Activated CD8-positive, alpha-beta T cell treated with anti-CD3 and anti-CD28 coated beads for 36 hours (primary cell): ENCODE measurements at regions not wholly inside any gene's neighbourhood (a gene's known extent, or its start where the extent isn't known, plus 50 kb on each side); places are given as distances from the start of the nearest gene placed in this dataset.
"Not testable (repeated sequence)": the region's sequence is repeated elsewhere in the genome, so short reads cannot be mapped to it uniquely, and the experiment has no call there.

Experiments used
- ATAC-seq: fragments of 200-7000 bp; cut with Tn5 transposase; one replicate; pipeline ENCODE4 v1.10.0; 2021; ENCODE audit warnings: mild to moderate bottlenecking, moderate library complexity
- CTCF ChIA-PET: fragments of 350-600 bp; sonication (Branson Sonifier 250); formaldehyde crosslinking; loops from one replicate; lab custom pipeline; 2021; ENCODE audit warnings: antibody characterized with exemption; lab: Charles Lee
- POLR2A ChIA-PET: fragments of 350-600 bp; sonication (Branson Sonifier 250); formaldehyde crosslinking; loops from one replicate; lab custom pipeline; 2021; ENCODE audit warnings: antibody characterized with exemption; lab: Charles Lee
- DNase-seq: peaks from one replicate; pipeline ENCODE4 v3.0.0-alpha.2; 2020
- H3K27ac Mint-ChIP-seq: one replicate; pipeline ENCODE4 v1.8.0; 2021; ENCODE audit warnings: mild to moderate bottlenecking, mixed read lengths
- H3K27me3 Mint-ChIP-seq: one replicate; pipeline ENCODE4 v1.8.0; 2021; ENCODE audit warnings: mixed read lengths
- H3K36me3 Mint-ChIP-seq: one replicate; pipeline ENCODE4 v1.8.0; 2021; ENCODE audit warnings: low read depth, mixed read lengths
- H3K4me1 Mint-ChIP-seq: one replicate; pipeline ENCODE4 v1.8.0; 2021; ENCODE audit warnings: low read depth, mixed read lengths
- H3K4me3 Mint-ChIP-seq: one replicate; pipeline ENCODE4 v1.8.0; 2021; ENCODE audit warnings: mild to moderate bottlenecking, moderate library complexity, mixed read lengths
- H3K9me3 Mint-ChIP-seq: one replicate; pipeline ENCODE4 v1.8.0; 2021; ENCODE audit warnings: mixed read lengths
- CTCF ChIP-seq: fragments of 200-600 bp; IDR thresholded peaks from one replicate; pipeline ENCODE4 v1.8.0; 2022; ENCODE audit warnings: antibody characterized with exemption, mild to moderate bottlenecking
- intact Hi-C: fragments of 100-400 bp; cut with micrococcal nuclease; formaldehyde crosslinking; loops from one replicate; pipeline ENCODE4 v1.10.0; 2022

GRCh38 chr15:19899021-19899824 lies 642.4 kb downstream of the GOLGA6L6 start:
- Mint-ChIP-seq H3K9me3 (peaks cover 32% of the 10 kb centered on the region), H3K4me3 (no peak overlapping the region), H3K36me3 (peaks cover 9% of the 10 kb centered on the region), H3K27me3 (peaks cover 2% of the 10 kb centered on the region), H3K4me1 (no peaks in the 10 kb centered on the region), H3K27ac (no peak overlapping the region)
- no peak for TF ChIP-seq CTCF
- intact Hi-C loops = no loop called here
- ChIA-PET POLR2A (no interaction called here), CTCF (no interaction called here)
- no peak for DNase-seq
- ATAC-seq = no peak

- DNase-seq, H3K27ac Mint-ChIP-seq, H3K4me3 Mint-ChIP-seq, CTCF ChIA-PET, H3K9me3 Mint-ChIP-seq, H3K4me1 Mint-ChIP-seq, H3K36me3 Mint-ChIP-seq, POLR2A ChIA-PET, intact Hi-C loops, H3K27me3 Mint-ChIP-seq, ATAC-seq: not testable (repeated sequence)
Measured at GRCh38 chr15:19888811-19889210, 652.8 kb downstream of the GOLGA6L6 start.

GRCh38 chr15:19844061-19844460 lies 697.5 kb downstream of the GOLGA6L6 start:
- H3K9me3 Mint-ChIP-seq, intact Hi-C loops, CTCF ChIA-PET, H3K27me3 Mint-ChIP-seq, H3K27ac Mint-ChIP-seq, ATAC-seq, DNase-seq, H3K4me1 Mint-ChIP-seq, POLR2A ChIA-PET, H3K36me3 Mint-ChIP-seq, H3K4me3 Mint-ChIP-seq: not testable (repeated sequence)
